Mammary epithelial cell (primary cell): ENCODE measurements at regions not wholly inside any gene's neighbourhood (a gene's known extent, or its start where the extent isn't known, plus 50 kb on each side); places are given as distances from the start of the nearest gene placed in this dataset.

Experiments used
- CTCF ChIP-seq, 2 donors: IDR thresholded peaks in 1 of 2; conservative IDR thresholded peaks in 1 of 2; 2 replicates each; pipeline ENCODE4 v1.5.1; 2011 to 2012; ENCODE audit warnings: inconsistent platforms in 2 of 2, low read length in 2 of 2, mild to moderate bottlenecking in 2 of 2, control low read depth in 1 of 2, low read depth in 1 of 2; ENCODE audit not compliant: insufficient read depth in 1 of 2; ENCODE audit errors: extremely low read depth in 1 of 2
- EZH2 ChIP-seq: IDR thresholded peaks from 2 replicates; pipeline ENCODE4 v1.6.1; 2012; ENCODE audit warnings: low read length, inconsistent platforms, borderline replicate concordance

GRCh38 chr2:151113318-151113717 lies 148.3 kb downstream of the RBM43 start:
- TF ChIP-seq CTCF (conservative IDR thresholded peaks at IDR 0.05 in 1 of 2, IDR thresholded peaks at IDR 0.05 in 1 of 2; ENCODE audit: extremely low read depth in 1 of 2, insufficient read depth in 1 of 2, low read depth in 1 of 2, low read length in 2 of 2) (no peak), EZH2 (no peak)
